Dedifferentiated amniotic fluid mesenchymal stem cell (primary cell): ENCODE measurements at regions not wholly inside any gene's neighbourhood (a gene's known extent, or its start where the extent isn't known, plus 50 kb on each side); places are given as distances from the start of the nearest gene placed in this dataset.
"Not testable (repeated sequence)": the region's sequence is repeated elsewhere in the genome, so short reads cannot be mapped to it uniquely, and the experiment has no call there.

Experiments
- DNase-seq: peaks from one replicate; pipeline ENCODE4 v3.0.0-alpha.2; 2016; ENCODE audit errors: extremely low spot score

GRCh38 chr22:15835729-15836128 lies 145.9 kb downstream of the POTEH start:
- DNase-seq = not testable (repeated sequence)

GRCh38 chr22:15849772-15850171 lies 159.9 kb downstream of the POTEH start:
- not testable (repeated sequence) for DNase-seq

- not testable (repeated sequence) for DNase-seq
Measured at GRCh38 chr22:15853716-15854373, 164.0 kb downstream of the POTEH start.

- not testable (repeated sequence) for DNase-seq
Measured at GRCh38 chr22:15854421-15854820, 164.6 kb downstream of the POTEH start.

GRCh38 chr22:15854978-15855377 lies 165.2 kb downstream of the POTEH start:
- not testable (repeated sequence) for DNase-seq

- not testable (repeated sequence) for DNase-seq
Measured at GRCh38 chr22:15880926-15881325, 191.1 kb downstream of the POTEH start.

GRCh38 chr22:15904326-15904725 lies 214.5 kb downstream of the POTEH start:
- DNase-seq = not testable (repeated sequence)

GRCh38 chr22:15911704-15912103 lies 221.9 kb downstream of the POTEH start:
- DNase-seq = not testable (repeated sequence)

- DNase-seq = not testable (repeated sequence)
Measured at GRCh38 chr22:15919120-15919519, 229.3 kb downstream of the POTEH start.

- not testable (repeated sequence) for DNase-seq
Measured at GRCh38 chr22:15920941-15921340, 231.1 kb downstream of the POTEH start.

GRCh38 chr22:15922132-15922531 lies 232.3 kb downstream of the POTEH start:
- not testable (repeated sequence) for DNase-seq

- DNase-seq = not testable (repeated sequence)
Measured at GRCh38 chr22:15922666-15923065, 232.8 kb downstream of the POTEH start.

GRCh38 chr22:15924820-15925219 lies 235.0 kb downstream of the POTEH start:
- not testable (repeated sequence) for DNase-seq

GRCh38 chr22:15927172-15927571 lies 237.3 kb downstream of the POTEH start:
- not testable (repeated sequence) for DNase-seq
